CMK (cell line): ENCODE measurements at regions not wholly inside any gene's neighbourhood (a gene's known extent, or its start where the extent isn't known, plus 50 kb on each side); places are given as distances from the start of the nearest gene placed in this dataset.

Source experiments
- DNase-seq: peaks from one replicate; pipeline ENCODE4 v3.0.0-alpha.2; 2010; ENCODE audit warnings: low read depth

DNA sequence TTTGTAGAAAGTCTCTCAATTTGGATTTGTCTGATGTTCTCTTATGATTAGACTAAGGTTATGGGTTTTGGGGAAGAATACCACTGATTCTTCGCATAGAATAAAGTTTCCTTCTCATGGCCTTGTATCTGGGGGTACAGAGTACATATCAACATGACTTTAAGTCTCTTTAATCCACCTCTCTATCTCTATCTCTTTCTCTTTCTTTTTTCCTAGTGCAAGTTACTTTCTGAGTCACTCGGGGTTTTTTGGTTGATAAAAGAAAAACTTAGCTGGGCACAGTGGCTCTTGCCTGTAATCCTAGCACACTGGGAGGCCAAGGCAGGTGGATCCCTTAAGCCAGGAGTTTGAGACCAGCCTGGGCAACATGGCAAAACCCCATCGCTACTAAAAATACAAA, 100.1 kb upstream of the MAP4K3 start:
- DNase-seq, result no peak

GRCh38 chr2:39538718-39539117, 101.6 kb upstream of the MAP4K3 start:
- no peak for DNase-seq

GRCh38 chr2:39540414-39540813, 103.3 kb upstream of the MAP4K3 start:
- no peak for DNase-seq

GRCh38 chr2:39541011-39541930, 104.2 kb upstream of the MAP4K3 start:
- DNase-seq, result no peak

DNA sequence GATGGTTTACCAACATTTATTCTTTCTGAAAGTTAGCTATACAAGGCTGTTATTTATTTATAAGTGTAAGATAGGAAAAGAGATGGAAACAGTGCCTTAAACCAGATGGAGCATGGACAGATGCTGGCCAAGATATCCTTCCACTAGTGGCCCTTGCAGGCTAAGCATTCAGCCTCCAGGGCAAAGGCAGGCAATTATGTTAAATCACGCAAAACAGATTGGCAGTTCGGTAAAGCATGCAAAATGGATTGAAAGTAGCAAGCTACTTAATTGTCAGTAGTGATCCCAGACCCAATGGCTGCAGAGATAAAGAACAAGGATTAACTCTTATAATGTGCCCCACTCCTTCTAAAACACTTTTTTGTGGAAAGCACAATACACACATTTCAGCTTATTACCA, 105.4 kb upstream of the MAP4K3 start:
- no peak for DNase-seq

DNA sequence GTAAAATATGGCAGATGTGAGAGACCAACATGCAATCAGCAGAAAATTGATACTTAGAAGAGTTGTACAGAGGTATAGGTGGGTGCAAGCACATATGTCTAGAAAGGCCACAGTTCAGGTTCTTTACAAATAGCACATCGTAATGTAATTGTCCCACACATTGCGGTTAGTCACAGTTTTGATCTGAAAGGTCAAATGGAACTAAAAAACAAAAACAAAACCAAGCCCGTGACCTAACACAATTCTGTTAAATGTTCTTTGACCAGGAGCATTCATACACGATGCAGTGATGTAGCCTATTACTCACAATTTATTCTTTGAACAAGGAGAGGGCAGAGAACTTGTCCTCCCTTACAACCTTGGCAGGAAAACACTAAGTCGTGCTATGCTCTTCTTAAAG, 108.9 kb upstream of the MAP4K3 start:
- DNase-seq, result no peak

GRCh38 chr2:39546409-39546808, 109.3 kb upstream of the MAP4K3 start:
- no peak for DNase-seq

DNA sequence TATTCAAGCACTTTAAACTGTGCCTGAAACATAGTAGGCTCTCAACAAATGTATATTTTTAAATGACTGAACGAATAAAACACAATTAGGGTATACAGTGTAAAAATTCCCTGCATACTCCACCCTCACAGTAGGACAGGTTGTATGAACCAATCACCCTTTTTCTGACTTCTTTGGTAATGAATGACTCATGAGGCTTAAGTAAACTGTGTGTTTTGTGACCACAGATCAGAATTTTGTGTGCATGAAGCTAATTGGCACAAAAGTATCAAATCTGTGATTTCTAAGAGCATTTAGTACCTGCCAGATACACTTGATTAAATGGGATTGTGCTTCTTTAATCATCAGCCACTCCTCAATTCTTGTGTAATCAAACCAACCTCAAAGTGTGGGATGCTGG, 109.9 kb upstream of the MAP4K3 start:
- DNase-seq, result no peak

DNA sequence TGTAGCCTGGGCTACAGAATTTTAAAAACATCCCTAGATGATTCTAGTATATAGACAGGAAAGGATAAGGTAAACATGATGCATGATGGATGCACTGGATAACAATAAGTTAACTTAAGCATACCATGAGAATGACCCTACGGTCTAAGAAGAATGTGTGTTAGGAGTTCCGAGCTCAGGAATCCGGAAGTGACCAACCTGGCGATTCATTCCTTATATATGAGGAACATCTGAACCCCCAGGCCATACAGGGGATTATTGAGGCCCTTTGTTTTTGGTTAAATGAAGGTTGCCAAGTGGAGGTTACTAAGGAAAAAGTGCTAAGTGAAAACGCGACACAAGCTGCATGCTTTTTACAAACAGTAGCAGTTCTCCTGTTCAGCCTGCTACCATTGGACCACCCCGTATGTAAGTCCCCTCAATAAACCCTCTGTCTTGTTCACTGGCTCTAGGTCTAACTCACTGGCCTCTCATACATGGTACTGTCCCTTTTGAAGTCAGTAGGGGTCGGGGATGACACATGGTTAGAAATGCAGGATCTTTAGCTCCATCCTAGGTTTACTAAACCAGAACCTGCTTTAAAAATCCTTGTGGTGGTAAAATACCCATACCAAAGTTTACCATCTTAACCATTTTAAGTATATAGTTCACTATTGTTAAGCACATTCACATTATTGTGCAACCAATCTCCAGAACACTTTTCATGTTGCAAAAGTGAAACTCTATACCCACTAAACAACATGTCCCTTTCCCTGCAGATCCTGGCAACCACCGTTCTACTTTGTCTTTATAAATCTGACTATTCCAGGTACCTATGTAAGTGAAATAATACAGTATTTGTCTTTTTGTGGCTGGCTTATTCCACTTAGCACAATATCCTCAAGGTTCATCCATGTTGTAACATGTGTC, 111.0 kb upstream of the MAP4K3 start:
- no peak for DNase-seq

- DNase-seq, result no peak
These were observed 111.9 kb upstream of the MAP4K3 start for GRCh38 chr2:39549000-39549399.

DNA sequence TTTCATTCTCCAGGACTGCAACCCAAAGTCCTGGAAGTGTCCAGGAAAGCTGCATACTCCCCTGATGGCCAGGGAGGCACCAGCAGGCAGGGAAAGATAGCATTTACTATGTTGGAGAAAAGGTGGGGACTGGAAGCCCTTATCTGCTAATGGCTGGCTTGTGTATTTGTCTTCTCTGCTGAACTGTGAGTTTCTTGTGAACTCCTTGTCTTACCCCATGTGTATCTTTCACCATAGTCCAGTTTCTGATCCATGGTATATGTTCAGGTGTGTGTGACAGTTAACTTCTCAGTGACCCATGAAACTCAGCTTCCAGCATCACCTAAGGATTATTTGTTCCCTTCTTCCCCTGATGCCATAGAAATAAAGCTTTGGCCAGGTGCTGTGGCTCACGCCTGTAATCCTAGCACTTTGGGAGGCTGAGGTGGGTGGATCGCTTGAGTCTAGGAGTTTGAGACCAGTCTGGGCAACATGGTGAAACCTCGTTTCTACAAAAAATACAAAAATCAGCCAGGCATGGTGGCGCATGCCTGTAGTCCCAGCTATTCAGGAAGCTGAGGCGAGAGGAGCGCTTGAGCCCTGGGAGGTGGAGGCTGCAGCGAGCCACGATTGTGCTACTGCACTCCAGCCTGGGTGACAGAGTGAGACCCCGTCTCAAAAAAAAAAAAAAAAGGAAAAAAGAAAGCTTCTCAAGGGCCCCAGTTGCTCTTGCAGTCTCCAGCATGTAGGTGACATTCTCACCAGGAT, 112.8 kb upstream of the MAP4K3 start:
- no peak for DNase-seq

DNA sequence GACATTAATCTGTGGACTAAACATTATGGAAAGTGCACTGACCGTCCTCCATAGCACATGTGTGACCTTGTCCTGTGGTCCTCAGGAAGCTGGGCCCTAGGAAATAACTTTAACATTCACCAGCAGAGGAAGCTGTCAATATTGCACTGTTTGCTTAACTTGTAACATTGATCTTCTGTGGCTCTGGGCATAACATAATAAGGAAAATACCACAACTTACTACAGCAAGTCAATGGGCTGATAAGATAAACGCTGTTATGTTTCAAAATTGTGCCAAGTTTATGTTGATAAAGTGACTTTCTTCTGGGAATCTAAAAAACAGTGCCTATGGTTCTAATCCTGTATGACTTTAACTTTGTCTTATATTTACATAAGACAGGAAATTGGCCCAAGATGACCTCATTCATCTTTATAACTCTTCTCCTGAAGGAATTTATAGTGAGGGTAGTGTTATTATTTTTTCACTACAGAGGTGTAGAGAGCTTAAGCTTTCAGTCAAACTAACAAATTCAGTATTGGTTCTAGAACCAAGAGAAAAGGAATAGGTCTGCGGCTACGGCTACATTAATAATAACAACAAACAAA, 113.7 kb upstream of the MAP4K3 start:
- no peak for DNase-seq

GRCh38 chr2:39558906-39559305, 106.8 kb upstream of the TMEM178A start:
- no peak for DNase-seq

- no peak for DNase-seq
These were observed 102.1 kb upstream of the TMEM178A start for GRCh38 chr2:39563572-39563971.

- no peak for DNase-seq
These were observed 98.2 kb upstream of the TMEM178A start for GRCh38 chr2:39567507-39567906.

DNA sequence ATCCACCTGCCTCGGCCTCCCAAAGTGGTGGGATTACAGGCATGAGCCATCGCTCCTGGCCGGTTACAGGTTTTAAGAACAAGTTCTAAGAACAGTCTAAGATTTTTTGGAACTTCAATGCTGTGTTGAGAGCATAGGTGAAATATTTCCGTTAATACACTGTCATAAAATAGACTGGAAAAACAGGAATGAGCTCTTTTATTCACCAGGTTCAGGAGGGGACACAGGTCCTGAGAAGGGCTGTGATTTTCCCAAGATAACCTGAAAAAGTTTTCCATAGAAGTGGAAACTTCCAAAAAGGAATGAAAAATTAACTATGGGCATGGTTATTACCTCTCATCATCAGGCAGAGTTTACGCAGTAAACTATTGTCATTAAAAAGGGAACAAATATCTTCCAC, 97.6 kb upstream of the TMEM178A start:
- DNase-seq, result no peak

DNA sequence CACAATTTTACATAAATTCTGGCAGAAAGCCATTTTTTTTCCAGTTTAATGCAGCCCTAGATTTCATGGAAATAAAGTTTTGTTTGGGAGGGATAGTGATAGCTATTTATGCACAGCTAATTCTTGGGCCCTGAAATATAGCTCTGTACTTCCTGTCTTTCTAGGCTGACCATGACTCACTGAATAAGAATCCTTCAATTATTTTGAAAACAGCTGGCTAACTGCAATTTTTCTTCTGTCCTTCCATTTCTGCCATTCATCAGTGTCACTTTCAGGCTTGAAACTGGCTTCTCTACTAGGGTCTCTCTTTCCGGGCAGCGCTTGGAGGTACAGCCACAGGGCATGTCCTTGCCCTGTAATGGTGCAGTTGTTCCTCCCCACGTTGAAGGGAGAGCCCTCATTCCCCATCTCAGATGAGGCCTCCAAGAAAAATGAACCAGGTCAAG, 97.1 kb upstream of the TMEM178A start:
- DNase-seq, result no peak

DNA sequence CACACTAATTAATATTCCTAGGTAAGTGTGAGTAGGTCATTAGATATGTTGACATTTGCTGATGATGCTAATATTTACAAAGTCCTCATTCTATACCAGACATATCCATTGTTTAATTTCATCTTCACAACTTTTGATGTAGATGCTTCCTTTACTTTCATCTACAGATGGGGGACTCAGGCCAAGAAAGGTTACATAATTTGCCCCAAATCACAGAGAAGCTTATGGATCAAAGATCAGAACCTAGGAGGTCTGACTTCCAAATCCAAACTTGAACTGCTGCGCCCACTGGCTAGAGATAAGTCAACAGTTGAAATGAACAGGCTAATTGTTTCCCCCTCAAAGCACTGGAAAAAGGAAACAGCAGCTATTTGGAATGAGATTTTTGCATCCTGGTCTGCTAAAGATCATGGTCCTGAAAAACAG, 95.6 kb upstream of the TMEM178A start:
- DNase-seq, result no peak

GRCh38 chr2:39570614-39571013, 95.1 kb upstream of the TMEM178A start:
- no peak for DNase-seq

DNA sequence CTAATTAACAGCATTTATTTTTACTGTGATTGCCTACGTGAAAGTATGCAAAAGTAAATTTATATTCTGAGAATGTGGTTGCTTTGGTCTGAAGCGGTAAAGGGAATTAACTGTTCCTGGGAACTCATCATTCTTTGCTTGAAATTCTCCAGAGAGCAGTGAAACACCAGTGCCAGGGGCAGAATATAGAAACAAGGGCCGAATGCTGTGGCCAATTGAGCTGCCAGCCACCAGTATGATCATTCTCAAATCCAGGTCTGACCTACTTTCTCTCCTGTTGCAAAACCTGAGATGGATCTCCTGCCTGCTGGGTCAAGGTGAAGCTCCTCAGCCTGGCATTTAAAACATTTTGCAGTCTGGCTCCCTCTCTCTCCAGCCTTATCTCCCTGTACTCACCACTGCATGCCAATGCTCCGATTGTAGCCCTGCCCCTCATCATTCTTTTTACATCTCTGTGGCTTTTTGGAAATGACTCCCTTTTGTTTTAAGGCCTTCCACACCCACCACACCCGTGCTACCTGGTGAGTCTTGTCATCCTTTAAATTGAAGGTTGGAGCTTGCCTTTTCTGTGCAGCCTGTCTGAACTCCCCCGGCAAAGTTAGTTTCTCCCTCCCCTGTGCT, 94.5 kb upstream of the TMEM178A start:
- no peak for DNase-seq

- DNase-seq, result no peak
These were observed 92.4 kb upstream of the TMEM178A start for GRCh38 chr2:39573276-39573675.
